Hepatocyte (in vitro differentiated cells): ENCODE measurements at regions not wholly inside any gene's neighbourhood (a gene's known extent, or its start where the extent isn't known, plus 50 kb on each side); places are given as distances from the start of the nearest gene placed in this dataset.

Source experiments
- EZH2phosphoT487 ChIP-seq: fragments of 200-600 bp; sonication (generic); IDR thresholded peaks from one replicate; pipeline ENCODE4 v1.6.1; 2018; ENCODE audit warnings: antibody characterized with exemption, mild to moderate bottlenecking, low read depth, moderate library complexity; ENCODE audit not compliant: unreplicated experiment, severe bottlenecking
- TF ChIP-seq, protein P1 (sequence below): fragments of 200-600 bp; sonication (generic); IDR thresholded peaks from 2 replicates; pipeline ENCODE4 v1.5.1; 2016; ENCODE audit warnings: antibody characterized with exemption, mild to moderate bottlenecking; ENCODE audit not compliant: poor library complexity

DNA sequence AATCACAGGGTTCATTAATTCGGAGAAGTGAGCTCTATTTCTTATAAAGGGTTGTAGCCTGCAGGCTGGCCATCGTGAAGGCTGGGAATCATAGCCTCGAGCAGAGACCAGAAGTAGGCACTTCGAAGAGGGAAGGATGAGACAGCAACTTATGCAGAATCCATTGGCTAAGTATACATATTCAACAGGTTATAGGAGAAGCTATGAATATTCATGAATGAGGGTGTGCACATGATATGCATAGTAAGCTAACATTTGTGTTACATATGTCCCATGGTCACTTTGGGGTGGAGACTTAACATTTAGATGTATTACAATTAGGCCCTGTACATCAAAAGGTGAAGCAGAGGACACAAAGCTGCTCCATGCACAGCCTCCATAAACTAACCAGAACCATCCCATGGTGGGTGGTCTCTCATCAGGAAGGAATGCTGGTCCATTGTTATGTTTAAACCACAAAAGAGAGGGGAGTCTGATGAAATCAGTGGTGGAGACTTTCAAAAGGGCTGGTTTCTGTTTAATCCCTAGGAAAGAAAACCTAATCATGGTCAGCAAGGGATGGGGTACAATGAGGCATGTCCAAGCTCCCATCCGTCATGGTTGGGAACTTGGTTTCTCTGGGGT, 80.8 kb upstream of the FHIT start:
- TF ChIP-seq, protein P1, sequence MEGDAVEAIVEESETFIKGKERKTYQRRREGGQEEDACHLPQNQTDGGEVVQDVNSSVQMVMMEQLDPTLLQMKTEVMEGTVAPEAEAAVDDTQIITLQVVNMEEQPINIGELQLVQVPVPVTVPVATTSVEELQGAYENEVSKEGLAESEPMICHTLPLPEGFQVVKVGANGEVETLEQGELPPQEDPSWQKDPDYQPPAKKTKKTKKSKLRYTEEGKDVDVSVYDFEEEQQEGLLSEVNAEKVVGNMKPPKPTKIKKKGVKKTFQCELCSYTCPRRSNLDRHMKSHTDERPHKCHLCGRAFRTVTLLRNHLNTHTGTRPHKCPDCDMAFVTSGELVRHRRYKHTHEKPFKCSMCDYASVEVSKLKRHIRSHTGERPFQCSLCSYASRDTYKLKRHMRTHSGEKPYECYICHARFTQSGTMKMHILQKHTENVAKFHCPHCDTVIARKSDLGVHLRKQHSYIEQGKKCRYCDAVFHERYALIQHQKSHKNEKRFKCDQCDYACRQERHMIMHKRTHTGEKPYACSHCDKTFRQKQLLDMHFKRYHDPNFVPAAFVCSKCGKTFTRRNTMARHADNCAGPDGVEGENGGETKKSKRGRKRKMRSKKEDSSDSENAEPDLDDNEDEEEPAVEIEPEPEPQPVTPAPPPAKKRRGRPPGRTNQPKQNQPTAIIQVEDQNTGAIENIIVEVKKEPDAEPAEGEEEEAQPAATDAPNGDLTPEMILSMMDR: no peak
- no peak for TF ChIP-seq EZH2phosphoT487
